ENCODE measurements at regions not wholly inside any gene's neighbourhood (a gene's known extent, or its start where the extent isn't known, plus 50 kb on each side); places are given as distances from the start of the nearest gene placed in this dataset.
"Not testable (repeated sequence)": the region's sequence is repeated elsewhere in the genome, so short reads cannot be mapped to it uniquely, and the experiment has no call there.

DNA sequence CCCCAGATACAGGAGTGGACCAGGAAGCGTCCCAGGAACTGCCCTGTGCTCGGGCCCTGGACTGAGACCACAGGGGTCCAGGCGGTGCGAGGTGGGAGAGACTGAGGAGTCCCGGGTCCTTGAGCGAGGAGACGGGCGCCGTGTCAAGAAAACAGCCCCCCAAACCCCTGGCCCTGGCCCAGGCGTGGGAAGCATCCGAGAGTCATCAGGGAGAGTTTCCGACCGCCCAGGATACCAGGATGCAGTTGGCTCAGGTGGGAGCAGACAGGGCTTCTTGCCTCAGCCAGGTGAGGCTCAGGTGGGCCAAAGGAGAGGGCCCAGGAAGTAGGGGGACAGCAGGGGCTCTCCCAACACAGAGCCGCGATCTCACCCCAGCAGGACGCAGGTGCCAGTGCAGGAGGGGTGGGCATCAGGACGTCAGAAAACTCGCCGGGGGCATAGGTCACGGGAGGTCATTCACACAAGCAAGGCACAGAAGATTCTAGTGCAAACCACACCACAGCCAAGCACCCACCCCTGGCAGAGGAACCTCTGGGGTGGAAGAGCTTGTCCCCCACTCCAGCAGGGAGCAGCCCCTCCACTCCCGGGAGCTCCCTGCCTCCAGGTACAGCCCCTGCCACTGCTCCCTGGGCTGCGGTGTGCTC is 102.5 kb upstream of the EIF5 start:
- no peak for DNase-seq (ENCODE audit: low read depth in 2 of 2)

DNA sequence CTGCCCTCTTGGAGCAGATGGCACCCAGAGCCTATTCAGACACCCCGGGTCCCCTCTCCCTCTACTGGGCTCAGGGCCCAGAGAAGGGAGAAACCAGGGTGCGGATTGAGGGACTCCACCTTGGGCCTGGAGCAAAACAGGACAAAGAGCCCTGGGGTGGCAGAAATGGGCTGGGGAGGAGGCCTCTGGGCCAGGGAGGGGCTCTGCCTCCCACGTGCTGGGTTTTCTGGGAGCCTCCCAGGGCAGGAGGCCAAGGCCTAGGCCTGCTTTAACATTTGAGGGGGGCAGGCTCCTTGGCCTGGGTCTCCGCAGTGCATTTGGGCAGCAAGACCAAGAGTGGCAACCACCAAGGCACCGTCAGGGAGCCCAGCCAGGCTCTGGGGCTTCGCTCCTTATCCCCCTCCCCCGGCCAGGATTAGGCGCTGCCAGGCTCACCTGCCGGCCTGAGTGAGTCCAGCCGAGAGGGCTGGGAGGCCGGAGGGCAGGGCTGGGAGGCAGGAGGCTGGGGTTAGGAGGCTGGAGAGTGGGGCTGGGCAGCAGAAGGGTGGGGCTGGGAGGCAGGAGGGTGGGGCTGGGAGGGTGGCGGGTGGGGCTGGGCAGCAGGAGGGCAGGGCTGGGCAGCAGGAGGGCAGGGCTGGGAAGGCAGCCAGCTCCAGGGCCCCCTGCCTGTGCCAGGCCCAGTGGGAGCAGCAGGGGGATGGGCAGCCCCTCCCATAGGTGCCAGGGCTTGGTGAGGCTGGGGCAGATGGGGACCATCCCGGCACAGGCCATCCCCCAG is 101.8 kb upstream of the EIF5 start:
- no peak for DNase-seq (ENCODE audit: low read depth in 2 of 2)

DNA sequence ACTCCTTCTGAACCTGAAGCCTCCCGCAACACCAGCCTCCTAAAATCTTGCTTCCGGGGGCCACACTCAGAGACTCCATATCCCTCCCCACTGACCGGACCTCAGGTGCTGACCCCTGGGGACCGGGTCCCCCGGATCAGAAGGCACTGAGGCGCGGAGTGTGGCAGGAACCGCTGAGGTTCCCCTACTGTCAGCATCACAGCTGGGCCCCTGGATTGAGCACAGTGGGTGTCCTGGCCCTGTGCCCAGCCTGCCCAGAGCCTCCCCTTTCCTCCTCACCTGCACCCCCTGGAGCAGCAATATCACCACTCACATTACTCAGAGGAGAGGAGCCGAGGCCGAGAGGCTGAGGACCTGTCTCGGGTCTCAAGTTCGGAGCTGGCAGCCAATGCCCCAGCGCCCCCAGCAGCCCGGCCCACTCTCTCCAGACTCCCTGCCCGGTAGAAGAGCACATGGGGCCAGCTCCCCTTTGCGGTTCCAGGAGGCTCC is 101.2 kb upstream of the EIF5 start:
- no peak for DNase-seq (ENCODE audit: low read depth in 2 of 2)

DNA sequence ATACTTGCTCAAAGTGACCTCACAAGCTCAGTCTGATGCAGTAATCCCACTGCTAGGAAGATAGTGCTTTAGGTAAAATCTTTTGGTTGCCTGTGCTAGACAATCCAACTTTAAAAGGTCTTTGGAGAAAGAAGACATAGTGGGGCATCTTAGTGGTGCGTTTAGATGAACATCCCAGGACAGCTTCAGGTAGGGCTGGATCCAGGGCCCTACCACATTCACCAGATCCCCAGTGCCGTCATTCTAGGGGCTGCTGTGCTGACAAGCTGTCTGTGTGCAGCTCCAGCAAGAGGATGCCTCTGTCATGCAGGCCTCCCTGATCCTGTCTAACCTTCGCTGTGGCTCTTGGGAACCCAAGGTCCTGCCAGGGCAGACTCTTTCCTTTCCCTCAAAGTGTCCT is 100.7 kb upstream of the EIF5 start:
- DNase-seq (ENCODE audit: low read depth in 2 of 2), result no peak

DNA sequence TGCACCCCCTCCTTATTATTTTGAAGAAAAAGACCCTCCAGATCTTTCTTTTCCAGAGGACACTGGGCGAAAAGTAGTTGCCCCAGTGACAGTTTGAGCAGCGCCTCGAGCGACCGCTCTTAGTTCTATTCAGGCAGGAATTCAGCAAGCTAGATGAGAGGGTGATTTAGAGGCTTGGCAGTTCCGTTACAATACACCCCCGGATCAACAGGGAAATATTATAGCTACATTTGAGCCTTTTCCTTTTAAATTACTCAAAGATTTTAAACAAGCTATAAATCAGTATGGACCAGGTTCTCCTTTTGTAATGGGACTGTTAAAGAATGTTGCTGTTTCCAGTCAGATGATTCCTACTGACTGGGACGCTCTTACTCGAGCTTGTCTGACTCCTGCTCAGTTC is 99.2 kb upstream of the EIF5 start:
- not testable (repeated sequence) for DNase-seq (ENCODE audit: low read depth in 2 of 2)

DNA sequence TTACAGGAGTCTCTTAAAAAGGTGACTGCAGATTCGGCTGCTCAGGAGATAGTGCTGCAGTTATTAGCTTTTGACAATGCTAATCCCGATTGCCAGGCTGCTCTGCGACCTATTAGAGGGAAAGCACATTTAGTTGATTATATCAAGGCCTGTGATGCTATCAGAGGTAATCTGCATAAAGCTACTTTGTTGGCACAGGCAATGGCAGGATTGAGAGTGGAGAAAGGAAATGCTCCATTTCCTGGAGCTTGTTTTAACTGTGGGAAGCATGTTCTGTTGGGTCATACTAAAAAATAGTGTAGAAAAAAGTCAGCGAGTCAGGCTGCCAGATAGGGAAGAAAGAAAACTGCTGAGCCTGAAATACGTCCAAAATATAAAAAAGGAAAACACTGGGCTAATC is 98.5 kb upstream of the EIF5 start:
- not testable (repeated sequence) for DNase-seq (ENCODE audit: low read depth in 2 of 2)

DNA sequence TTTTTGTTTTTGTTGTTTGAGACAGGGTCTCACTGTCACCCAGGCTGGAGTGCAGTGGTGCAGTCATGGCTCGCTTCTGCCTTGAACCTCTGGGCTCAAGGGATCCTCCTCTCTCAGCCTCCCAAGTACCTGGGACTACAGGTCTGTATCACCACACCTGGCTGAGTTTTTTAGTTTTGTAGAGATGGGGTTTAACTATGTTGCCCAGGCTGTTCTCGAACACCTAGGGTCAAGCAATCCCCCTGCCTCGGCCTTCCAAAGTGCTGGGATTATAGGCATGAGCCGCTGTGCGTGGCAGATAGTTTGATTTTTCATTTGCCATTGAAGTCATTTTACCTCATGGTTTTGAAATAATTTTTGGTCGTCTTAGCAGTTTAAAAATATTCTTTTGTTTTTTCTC is 94.3 kb upstream of the EIF5 start:
- DNase-seq (ENCODE audit: low read depth in 2 of 2), result no peak

DNA sequence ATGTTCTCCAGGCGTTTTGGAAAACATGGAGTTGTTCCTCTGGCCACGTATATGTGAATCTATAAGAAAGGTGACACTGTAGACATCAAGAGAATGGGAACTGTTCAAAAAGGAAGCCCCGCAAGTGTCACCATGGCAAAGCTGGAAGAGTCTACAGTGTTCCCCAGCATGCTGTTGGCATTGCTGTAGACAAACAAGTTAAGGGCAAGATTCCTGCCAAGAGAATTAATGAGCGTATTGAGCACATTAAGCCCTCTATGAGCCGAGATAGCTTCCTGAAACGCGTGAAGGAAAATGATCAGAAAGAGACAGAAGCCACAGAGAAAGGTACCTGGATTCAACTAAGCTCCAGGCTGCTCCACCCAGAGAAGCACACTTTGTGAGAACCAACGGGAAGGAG is 92.5 kb upstream of the EIF5 start:
- DNase-seq (ENCODE audit: low read depth in 2 of 2), result no peak

DNA sequence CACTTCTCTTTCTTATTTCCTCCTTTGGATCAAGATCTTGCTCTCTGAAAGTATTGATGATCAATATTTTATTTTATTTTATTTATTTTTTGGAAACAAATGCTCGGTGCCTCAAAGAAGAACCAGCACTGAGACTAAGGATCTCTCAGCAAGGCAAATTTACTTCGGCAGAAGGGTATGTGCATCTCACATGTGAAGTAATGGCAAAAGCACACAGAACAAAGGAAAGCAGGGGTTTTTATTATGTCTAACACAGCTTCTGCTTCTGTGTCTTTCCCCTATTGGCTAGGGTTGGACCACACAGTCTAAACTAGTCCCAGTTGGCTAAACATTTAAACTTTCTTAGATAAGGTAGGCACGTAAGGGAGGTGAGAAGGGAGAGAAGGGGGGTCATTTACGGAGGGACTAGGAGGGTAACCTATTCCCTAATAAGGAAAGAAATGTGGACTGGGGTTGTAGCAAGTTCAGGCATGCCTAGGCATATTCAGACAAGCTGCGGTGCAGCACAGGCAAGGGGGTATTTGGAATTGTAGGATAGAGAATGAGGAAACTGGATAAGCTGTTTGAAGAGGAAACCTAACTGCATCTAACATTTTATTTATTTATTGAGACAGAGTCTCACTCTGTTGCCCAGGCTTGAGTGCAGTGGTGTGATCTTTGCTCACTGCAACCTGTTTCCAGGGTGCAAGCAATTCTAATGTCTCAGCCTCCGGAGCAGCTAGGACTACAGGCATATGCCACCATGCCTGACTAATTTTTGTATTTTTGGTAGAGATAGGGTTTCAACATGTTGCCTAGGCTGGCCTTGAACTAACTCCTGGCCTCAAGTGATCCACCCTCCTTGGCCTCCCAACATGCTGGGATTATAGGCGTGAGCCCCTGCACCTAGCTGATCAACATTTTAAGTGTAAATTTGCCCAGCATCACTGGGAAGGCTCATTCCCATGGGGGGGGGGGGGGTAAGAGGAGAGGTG is 90.0 kb upstream of the EIF5 start:
- no peak for DNase-seq (ENCODE audit: low read depth in 2 of 2)

DNA sequence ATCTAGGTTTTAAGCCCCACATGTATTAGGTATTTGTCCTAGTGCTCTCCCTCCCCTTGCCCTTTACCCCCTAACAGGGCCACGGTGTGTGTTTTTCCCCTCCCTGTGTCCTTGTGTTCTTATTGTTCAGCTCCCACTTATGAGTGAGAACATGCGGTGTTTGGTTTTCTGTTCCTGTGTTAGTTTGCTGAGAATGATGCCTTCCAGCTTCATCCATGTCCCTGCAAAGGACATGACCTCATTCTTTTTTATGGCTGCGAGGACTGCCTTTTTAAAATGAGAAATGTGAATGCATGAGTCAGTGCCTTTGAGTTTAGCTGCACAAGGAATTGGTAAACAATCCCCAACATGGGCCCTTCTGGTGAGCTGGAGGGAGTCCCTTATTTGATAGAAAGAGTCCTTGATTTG is 88.4 kb upstream of the EIF5 start:
- not testable (repeated sequence) for DNase-seq (ENCODE audit: low read depth in 2 of 2)

DNA sequence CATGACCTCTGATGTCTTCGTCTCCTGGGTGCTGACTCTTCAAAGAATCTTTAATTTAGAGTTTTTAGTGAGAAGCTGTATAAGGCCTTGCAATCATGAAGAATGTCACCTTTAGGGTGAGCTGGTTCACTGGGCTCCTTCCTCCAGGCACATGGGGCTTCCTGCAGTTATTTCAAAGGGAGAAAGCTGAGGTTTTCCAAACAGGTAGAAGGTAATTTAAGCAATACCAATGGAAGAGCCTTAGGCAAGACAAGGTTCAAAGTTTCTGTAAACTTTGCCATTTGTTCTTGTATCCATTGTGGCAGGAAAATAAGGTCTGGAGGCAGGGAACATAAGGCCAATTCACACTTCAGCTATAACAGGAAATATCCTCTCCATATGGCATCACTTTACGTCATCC is 88.0 kb upstream of the EIF5 start:
- DNase-seq (ENCODE audit: low read depth in 2 of 2), result no peak

DNA sequence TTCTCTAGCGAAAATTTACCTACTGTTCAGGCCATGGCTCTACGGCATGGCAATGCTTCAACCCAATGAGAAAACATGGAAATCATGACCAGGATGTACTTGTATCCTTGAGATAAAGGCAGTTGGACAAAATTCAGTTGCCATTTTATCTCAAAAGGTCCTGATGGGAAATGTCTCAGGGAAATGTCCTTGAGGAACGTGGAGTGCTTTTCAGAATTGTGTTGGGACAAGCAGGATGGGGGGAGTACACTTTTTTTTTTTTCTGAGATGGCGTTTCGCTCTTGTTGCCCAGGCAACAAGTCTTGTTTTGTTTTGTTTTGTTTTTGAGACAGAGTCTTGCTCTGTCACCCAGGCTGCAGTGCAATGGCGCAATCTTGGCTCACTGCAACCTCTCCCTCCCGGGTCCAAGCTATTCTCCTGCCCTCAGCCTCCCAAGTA is 86.8 kb upstream of the EIF5 start:
- DNase-seq (ENCODE audit: low read depth in 2 of 2), result no peak

DNA sequence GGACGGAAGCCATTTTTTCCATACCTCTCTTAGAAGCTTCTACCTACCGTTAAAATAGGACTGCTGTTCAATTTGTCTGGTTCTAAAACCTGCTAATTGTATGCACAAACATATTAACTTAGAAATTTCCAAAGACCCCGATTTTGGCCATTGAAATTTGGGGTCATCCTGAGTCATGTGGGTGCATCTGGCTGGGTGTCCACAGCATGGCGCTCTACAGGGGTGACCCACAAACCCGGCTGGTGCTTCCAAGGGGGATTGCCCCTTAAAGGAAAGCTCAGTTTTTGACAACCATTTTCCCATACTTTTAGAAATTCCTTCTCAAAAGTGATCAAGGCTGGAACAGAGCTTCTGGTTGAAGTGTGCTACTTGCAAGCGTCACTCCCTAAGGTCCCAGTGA is 83.9 kb upstream of the EIF5 start:
- no peak for DNase-seq (ENCODE audit: low read depth in 2 of 2)

DNA sequence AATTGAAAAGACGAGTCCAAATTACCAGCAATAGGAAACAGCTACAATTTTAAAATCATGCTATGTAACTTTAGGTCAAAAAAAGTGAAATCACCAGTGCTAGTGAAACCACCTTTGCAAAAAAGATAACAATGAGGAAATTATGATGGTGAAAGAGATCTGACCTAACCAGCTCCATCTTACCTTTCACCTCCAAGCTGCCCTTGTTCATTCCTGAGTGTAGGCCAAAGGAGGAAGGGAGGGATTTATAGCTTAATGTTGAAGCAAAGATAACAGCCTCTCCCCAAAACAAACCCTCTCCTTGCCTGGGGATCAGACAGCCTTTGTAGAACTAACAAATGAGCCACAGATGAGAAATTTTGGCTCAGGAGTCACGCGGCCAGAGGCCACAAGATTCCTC is 83.2 kb upstream of the EIF5 start:
- DNase-seq (ENCODE audit: low read depth in 2 of 2), result no peak

DNA sequence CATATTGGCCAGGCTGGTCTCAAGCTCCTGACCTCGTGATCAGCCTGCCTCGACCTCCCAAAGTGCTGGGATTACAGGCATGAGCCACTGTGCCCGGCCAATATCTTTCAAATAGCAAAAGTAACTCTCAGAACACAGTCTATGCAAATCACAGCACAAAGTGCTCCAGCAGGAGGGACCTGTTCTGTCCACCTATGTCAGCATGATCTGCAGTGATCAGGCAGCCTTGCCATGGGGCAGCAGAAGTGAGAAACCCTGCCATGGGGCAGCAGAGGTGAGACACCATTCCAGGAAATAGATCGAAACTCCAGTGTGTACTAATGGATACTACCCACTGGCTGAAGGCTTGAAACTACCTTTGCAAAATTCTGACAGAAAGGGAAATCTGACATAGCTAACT is 78.5 kb upstream of the EIF5 start:
- no peak for DNase-seq (ENCODE audit: low read depth in 2 of 2)

DNA sequence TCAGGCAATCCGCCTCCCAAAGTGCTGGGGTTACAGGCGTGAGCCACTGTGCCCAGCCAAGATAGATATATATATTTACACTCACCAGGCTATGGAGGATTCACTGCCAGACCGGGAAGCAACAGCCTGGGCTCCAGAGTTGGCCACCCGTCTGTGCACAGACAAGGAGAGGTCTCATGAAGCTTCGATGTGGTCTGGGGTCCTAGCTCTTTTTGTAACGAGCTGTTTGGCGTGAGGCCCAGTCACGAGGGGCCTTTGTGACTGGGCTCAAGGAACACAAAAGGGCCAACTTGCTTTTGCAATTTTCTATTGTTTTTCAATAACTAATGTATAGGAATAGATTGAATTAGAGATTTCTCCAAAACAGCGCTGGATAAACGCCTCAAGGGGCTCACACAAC is 77.6 kb upstream of the EIF5 start:
- DNase-seq (ENCODE audit: low read depth in 2 of 2), result no peak

DNA sequence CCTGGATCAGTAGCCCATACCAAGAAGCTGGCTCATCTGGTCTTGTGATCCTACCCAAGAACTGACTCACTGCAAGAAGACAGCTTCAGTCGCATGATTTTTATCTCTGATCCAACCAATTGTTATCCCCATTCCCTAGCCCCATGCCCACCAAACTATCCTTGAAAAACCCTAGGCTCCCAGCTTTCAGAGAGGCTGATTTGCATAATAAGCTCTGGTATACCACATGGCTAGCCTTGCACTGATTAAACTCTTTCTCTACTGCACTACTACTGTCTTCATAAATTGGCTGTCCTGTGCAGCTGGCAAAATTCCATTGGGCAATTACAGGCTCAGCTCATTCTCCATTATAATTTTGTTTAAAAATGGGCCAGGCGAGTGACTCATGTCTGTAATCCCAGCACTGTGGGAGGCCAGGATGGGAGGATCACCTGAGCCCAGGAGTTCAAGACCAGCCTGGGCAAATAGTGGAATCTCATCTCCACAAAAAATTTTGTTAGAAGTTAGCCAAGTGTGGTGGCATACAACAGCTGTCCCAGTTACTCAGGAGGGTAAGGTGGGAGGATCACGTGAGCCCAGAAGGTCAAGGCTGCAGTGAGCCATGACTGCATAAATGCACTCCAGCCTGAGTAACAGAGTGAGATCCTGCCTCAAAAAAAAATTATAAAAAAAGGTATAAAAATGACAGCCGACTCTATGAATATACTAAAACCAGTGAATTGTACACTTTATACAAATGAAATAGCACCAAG is 76.7 kb upstream of the EIF5 start:
- DNase-seq (ENCODE audit: low read depth in 2 of 2), result no peak

DNA sequence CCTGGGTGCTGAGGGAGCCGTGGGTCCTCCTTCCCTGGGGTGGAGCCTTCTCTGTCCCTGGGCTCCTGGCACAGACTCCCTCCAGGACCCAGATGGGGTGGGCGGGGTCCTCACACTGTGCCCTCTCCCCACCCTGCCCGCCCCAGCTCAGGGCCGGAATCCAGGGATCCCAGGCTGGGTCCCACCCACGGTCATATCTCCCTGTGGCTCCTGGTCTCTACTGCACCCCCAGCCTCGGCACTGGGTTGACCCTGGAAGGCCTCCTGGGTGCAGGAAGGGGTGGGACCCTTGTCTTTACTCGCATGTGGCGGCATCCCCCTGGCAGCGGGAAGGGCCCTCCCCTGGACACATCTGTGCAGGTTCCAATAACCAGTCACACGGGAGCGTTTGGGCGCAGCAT is 75.8 kb upstream of the EIF5 start:
- DNase-seq (ENCODE audit: low read depth in 2 of 2), result no peak

DNA sequence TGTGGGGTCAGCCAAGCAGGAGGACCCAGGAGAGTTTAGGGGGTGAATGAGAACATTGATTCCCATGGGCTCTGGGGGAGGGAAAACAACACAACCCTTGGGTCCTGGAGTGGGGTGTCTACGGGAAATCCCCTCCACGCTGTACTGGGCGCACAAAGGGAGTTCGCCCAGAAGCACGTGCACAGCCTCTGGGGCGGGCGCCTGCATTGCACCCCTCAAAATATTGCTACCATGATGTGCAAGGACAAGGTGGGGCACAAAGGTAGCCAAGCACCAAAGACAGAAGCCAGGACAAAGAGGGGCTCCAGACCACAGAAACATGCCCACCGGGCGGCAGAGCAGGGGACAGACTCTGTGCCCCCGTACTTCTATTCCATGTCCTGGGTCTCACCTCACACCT is 74.9 kb upstream of the EIF5 start:
- DNase-seq (ENCODE audit: low read depth in 2 of 2), result no peak

DNA sequence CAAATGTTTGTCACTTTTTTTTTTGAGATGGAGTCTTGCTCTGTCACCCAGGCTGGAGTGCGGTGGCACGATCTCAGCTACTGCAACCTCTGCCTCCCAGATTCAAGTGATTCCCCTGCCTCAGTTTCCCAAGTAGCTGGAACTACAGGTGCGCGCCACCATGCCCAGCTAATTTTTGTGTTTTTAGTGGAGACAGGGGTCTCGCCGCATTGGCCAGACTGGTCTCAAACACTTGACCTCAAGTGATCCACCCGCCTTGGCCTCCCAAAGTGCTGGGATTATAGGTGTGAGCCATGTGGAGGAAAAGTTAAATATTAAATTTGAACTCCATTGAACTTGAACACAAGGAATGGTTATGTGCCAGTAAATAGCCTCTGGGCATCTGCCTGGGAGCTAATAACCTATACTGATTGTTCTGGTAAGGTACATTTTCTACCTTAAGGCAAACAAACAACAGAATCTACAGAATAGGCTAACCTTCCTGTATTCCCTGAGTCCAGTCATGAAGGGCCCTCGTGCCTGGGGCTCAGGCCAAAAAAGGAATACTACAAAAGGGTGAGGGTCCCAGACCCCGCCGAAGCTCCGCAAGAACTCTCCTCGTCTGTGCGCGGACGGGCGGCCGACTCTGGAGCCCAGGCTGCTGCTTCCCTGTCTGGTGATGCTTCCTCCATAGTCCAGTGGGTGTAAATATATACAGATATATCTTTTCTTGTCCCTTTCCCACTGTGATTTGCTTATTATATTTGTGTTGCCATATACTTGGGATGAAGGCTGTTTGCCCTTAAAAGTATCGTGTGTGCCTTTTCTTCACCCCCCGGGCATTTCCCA is 74.0 kb upstream of the EIF5 start:
- no peak for DNase-seq (ENCODE audit: low read depth in 2 of 2)
